ENCODE measurements at regions not wholly inside any gene's neighbourhood (a gene's known extent, or its start where the extent isn't known, plus 50 kb on each side); places are given as distances from the start of the nearest gene placed in this dataset.

DNA sequence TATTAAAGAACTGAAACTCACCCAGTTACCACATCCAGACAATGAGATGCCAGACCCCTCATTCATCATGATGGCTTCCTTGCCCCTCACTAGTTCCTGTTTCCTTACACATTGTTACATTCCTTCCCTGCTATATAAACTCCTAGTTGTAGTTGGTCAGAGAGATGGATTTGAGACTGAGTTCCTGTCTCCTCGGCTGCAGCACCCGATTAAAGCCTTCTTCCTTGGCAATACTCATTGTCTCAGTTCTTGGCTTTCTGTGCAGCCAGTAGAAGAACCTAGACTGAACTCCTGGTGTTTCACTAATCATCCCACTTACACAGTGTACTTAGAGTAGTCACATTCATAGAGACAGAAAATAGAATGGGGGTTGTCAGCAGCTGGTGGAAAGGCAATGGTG lies 324.7 kb downstream of the TRIML1 start:
- H3K9me3 ChIP-seq, result no peaks in the 10 kb centered on the region
- no peak overlapping the region for H3K4me3 ChIP-seq
- H3K27me3 ChIP-seq, result no peaks in the 10 kb centered on the region
- H3K36me3 ChIP-seq, result no peaks in the 10 kb centered on the region
- WGBS, result 64% methylated on average over 2 of the region's 2 CpGs
- no peak for TF ChIP-seq POLR2A (IDR thresholded peaks at IDR 0.05)
- TF ChIP-seq, protein P1, sequence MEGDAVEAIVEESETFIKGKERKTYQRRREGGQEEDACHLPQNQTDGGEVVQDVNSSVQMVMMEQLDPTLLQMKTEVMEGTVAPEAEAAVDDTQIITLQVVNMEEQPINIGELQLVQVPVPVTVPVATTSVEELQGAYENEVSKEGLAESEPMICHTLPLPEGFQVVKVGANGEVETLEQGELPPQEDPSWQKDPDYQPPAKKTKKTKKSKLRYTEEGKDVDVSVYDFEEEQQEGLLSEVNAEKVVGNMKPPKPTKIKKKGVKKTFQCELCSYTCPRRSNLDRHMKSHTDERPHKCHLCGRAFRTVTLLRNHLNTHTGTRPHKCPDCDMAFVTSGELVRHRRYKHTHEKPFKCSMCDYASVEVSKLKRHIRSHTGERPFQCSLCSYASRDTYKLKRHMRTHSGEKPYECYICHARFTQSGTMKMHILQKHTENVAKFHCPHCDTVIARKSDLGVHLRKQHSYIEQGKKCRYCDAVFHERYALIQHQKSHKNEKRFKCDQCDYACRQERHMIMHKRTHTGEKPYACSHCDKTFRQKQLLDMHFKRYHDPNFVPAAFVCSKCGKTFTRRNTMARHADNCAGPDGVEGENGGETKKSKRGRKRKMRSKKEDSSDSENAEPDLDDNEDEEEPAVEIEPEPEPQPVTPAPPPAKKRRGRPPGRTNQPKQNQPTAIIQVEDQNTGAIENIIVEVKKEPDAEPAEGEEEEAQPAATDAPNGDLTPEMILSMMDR (IDR thresholded peaks at IDR 0.05), result no peak
- TF ChIP-seq POLR2AphosphoS5 (IDR thresholded peaks at IDR 0.05), result no peak
- TF ChIP-seq EP300 (IDR thresholded peaks at IDR 0.05), result no peak
- H3K27ac ChIP-seq, result no peak overlapping the region
- no peak for DNase-seq (ENCODE audit: low spot score in 2 of 2)
- H3K4me1 ChIP-seq, result no peaks in the 10 kb centered on the region

- Histone ChIP-seq H3K27ac (no peak overlapping the region), H3K9me3 (no peaks in the 10 kb centered on the region), H3K4me3 (no peak overlapping the region), H3K27me3 (no peaks in the 10 kb centered on the region), H3K4me1 (no peaks in the 10 kb centered on the region), H3K36me3 (no peaks in the 10 kb centered on the region)
- WGBS, result 33% methylated on average over 1 of the region's 1 CpG
- DNase-seq (ENCODE audit: low spot score in 2 of 2), result no peak
- no peak for TF ChIP-seq POLR2AphosphoS5 (IDR thresholded peaks at IDR 0.05)
- TF ChIP-seq POLR2A (IDR thresholded peaks at IDR 0.05), result no peak
- TF ChIP-seq, protein P1 (IDR thresholded peaks at IDR 0.05), result no peak
- no peak for TF ChIP-seq EP300 (IDR thresholded peaks at IDR 0.05)
These were observed 326.8 kb downstream of the TRIML1 start for GRCh38 chr4:188466001-188466400.

- 75% methylated on average over 5 of the region's 5 CpGs for WGBS
- H3K36me3 ChIP-seq, result no peaks in the 10 kb centered on the region
- H3K27ac ChIP-seq, result no peak overlapping the region
- H3K27me3 ChIP-seq, result no peaks in the 10 kb centered on the region
- no peaks in the 10 kb centered on the region for H3K4me1 ChIP-seq
- TF ChIP-seq POLR2A (IDR thresholded peaks at IDR 0.05) (no peak), EP300 (IDR thresholded peaks at IDR 0.05) (no peak), POLR2AphosphoS5 (IDR thresholded peaks at IDR 0.05) (no peak)
- TF ChIP-seq, protein P1 (IDR thresholded peaks at IDR 0.05), result no peak
- H3K9me3 ChIP-seq, result no peaks in the 10 kb centered on the region
- H3K4me3 ChIP-seq, result no peak overlapping the region
- no peak for DNase-seq (ENCODE audit: low spot score in 2 of 2)
These were observed 345.0 kb downstream of the TRIML1 start for GRCh38 chr4:188484256-188484655.

GRCh38 chr4:188485906-188486305 lies 346.7 kb downstream of the TRIML1 start:
- DNase-seq (ENCODE audit: low spot score in 2 of 2), result no peak
- TF ChIP-seq EP300 (IDR thresholded peaks at IDR 0.05) (no peak), POLR2AphosphoS5 (IDR thresholded peaks at IDR 0.05) (no peak), POLR2A (IDR thresholded peaks at IDR 0.05) (no peak)
- TF ChIP-seq, protein P1 (IDR thresholded peaks at IDR 0.05), result no peak

GRCh38 chr4:188492886-188493285 lies 353.6 kb downstream of the TRIML1 start:
- DNase-seq (ENCODE audit: low spot score in 2 of 2), result no peak
- H3K27ac ChIP-seq, result no peak overlapping the region
- H3K27me3 ChIP-seq, result no peaks in the 10 kb centered on the region
- WGBS, result 31% methylated on average over 6 of the region's 6 CpGs
- TF ChIP-seq, protein P1 (IDR thresholded peaks at IDR 0.05), result no peak
- TF ChIP-seq EP300 (IDR thresholded peaks at IDR 0.05) (no peak), POLR2AphosphoS5 (IDR thresholded peaks at IDR 0.05) (no peak), POLR2A (IDR thresholded peaks at IDR 0.05) (no peak)
- peaks cover 5% of the 10 kb centered on the region for H3K9me3 ChIP-seq
- no peaks in the 10 kb centered on the region for H3K4me1 ChIP-seq
- H3K36me3 ChIP-seq, result no peaks in the 10 kb centered on the region
- H3K4me3 ChIP-seq, result no peak overlapping the region

More at GRCh38 chr4:188485906-188486305, 346.7 kb downstream of the TRIML1 start:
- Histone ChIP-seq H3K27ac (no peak overlapping the region), H3K4me1 (no peaks in the 10 kb centered on the region), H3K9me3 (no peaks in the 10 kb centered on the region), H3K36me3 (no peaks in the 10 kb centered on the region), H3K4me3 (no peak overlapping the region), H3K27me3 (no peaks in the 10 kb centered on the region)
- WGBS, result 64% methylated on average over 5 of the region's 5 CpGs
